BLaER1 treated with 17β-estradiol and CSF1 and Interleukin-3, amounts not matched to agents 10 nM and 100 nM (cell line): ENCODE measurements at regions not wholly inside any gene's neighbourhood (a gene's known extent, or its start where the extent isn't known, plus 50 kb on each side); places are given as distances from the start of the nearest gene placed in this dataset.

Source experiments
- H3K27ac ChIP-seq, 11 experiments: shearing (Covaris generic); formaldehyde crosslinking; 2 replicates each; pipeline ENCODE4 v1.8.1; 2022
- H3K27me3 ChIP-seq, 11 experiments: shearing (Covaris generic); formaldehyde crosslinking; 2 replicates each; pipeline ENCODE4 v1.8.1; 2022
- H3K36me3 ChIP-seq, 11 experiments: shearing (Covaris generic); formaldehyde crosslinking; 2 replicates each; pipeline ENCODE4 v1.8.1; 2022
- H3K4me1 ChIP-seq, 10 experiments: shearing (Covaris generic); formaldehyde crosslinking; 2 replicates each; pipeline ENCODE4 v1.8.1; 2022
- H3K4me2 ChIP-seq, 11 experiments: shearing (Covaris generic); formaldehyde crosslinking; 2 replicates each; pipeline ENCODE4 v1.8.1; 2022
- H3K4me3 ChIP-seq, 10 experiments: shearing (Covaris generic); formaldehyde crosslinking; 2 replicates each; pipeline ENCODE4 v1.8.1; 2022
- H3K9ac ChIP-seq, 11 experiments: shearing (Covaris generic); formaldehyde crosslinking; 2 replicates each; pipeline ENCODE4 v1.8.1; 2022
- H3K9me3 ChIP-seq, 11 experiments: shearing (Covaris generic); formaldehyde crosslinking; replicated peaks in 1 of 11; 2 replicates each; pipeline ENCODE4 v1.8.1; 2022
- H4K20me1 ChIP-seq, 11 experiments: shearing (Covaris generic); formaldehyde crosslinking; 2 replicates each; pipeline ENCODE4 v1.8.1; 2022
- Cebpa-rat ChIP-seq, 11 experiments: shearing (Covaris generic); IDR thresholded peaks; 2 replicates each; pipeline ENCODE4 v1.8.1; 2022

DNA sequence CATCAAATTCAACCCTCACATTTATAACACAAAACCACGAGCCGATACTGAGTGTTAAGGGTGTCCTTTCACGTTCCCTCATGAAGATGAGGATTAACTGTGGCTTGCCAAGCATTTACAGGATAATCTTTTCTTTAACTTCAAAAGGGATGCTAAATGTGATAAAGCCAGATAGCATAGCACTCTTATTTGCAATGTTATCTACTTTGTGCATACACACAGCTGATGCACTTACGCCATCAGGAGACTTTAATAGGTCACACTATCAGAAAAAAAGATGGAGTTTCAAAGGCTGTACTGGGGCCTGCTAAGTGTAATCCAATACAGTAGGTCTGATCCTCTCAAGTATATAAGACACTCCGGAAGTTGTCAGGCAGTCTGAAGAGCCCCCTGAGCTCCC lies 572.7 kb downstream of the PIK3C3 start:
- H3K9me3 ChIP-seq: no peaks in the 10 kb centered on the region
- no peaks in the 10 kb centered on the region for H4K20me1 ChIP-seq
- H3K4me2 ChIP-seq: no peak overlapping the region
- no peak overlapping the region for H3K4me3 ChIP-seq
- no peak overlapping the region for H3K27ac ChIP-seq
- H3K27me3 ChIP-seq: no peaks in the 10 kb centered on the region
- no peak overlapping the region for H3K9ac ChIP-seq
- H3K36me3 ChIP-seq: no peaks in the 10 kb centered on the region
- no peaks in the 10 kb centered on the region for H3K4me1 ChIP-seq
- TF ChIP-seq Cebpa-rat (IDR thresholded peaks at IDR 0.05): no peak

DNA sequence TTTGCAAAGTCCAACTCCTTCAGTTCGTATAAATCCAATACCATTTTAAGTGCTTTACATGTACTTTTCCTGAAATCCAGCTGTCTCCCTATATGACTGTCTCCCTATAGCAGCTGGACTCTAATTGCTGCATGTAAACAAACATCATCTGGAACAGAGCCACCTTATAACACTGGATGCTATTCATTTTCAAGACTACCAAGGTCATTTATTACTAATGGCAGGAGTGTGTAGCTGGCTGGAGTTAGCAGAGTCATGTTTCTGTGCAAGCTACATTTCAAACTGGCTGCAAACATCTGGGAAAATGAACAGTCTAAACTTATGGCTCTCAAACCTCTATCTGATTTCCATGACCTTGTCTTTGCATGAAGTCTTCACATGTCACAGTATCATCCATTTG lies 575.2 kb downstream of the PIK3C3 start:
- no peak overlapping the region for H3K4me2 ChIP-seq
- TF ChIP-seq Cebpa-rat (IDR thresholded peaks at IDR 0.05): no peak
- H4K20me1 ChIP-seq: no peaks in the 10 kb centered on the region
- no peaks in the 10 kb centered on the region for H3K9me3 ChIP-seq
- H3K27ac ChIP-seq: no peak overlapping the region
- no peaks in the 10 kb centered on the region for H3K27me3 ChIP-seq
- no peaks in the 10 kb centered on the region for H3K36me3 ChIP-seq
- H3K9ac ChIP-seq: no peak overlapping the region
- no peaks in the 10 kb centered on the region for H3K4me1 ChIP-seq
- H3K4me3 ChIP-seq: no peak overlapping the region

DNA sequence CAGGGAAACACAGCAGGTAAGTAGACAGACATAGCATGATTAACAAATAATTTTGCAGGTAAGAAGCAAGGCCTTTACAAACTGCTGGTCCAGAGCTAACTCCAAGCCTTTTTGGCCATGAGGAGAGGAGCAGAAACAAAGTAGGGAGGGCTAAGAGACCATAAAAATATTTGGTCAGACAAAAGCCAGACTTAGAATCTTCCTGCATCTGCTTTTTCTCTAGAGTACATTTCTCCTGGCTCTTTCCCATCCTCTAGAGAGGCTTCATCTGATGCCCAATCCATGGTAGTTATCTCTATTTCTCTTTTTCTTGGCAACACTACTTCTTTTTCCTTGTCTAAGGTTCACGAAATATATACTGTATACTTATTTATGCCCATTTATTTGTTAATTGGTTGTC lies 577.1 kb downstream of the PIK3C3 start:
- Histone ChIP-seq H3K27ac (no peak overlapping the region), H3K36me3 (no peaks in the 10 kb centered on the region), H3K9me3 (no peaks in the 10 kb centered on the region), H3K4me3 (no peak overlapping the region), H3K4me1 (no peaks in the 10 kb centered on the region), H4K20me1 (no peaks in the 10 kb centered on the region), H3K27me3 (no peaks in the 10 kb centered on the region), H3K9ac (no peak overlapping the region), H3K4me2 (no peak overlapping the region)
- TF ChIP-seq Cebpa-rat (IDR thresholded peaks at IDR 0.05): no peak

DNA sequence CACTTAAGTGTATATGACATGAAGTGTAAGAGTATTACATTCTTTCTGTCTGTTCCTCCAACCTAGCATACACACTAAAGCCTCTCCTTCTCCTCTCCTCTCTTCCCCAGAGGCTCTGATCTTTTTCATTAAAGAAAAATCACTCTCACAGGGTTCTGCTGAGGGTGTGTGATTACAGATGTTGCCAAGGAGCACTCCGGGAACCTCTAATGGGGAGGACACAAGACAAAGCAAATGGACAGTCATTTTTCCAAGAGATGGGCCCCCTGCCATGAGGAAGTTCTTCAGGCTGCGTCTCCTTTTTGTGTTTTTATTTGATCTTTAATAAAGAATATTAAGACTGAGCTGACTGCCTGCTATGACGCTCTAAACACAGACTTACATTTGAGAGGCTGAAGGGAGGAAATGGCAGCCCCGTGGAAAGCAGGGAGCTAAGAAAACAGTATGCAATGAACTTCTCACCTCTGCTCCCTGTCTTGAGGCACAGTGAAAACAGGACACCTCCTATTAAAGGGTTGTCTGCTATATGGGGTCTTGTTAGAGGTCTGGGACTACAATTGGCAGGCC lies 578.1 kb downstream of the PIK3C3 start:
- H3K9me3 ChIP-seq: no peaks in the 10 kb centered on the region
- no peak overlapping the region for H3K4me2 ChIP-seq
- H3K4me1 ChIP-seq: no peaks in the 10 kb centered on the region
- no peaks in the 10 kb centered on the region for H4K20me1 ChIP-seq
- no peak for TF ChIP-seq Cebpa-rat (IDR thresholded peaks at IDR 0.05)
- no peak overlapping the region for H3K4me3 ChIP-seq
- H3K36me3 ChIP-seq: no peaks in the 10 kb centered on the region
- no peaks in the 10 kb centered on the region for H3K27me3 ChIP-seq
- H3K9ac ChIP-seq: no peak overlapping the region
- no peak overlapping the region for H3K27ac ChIP-seq

DNA sequence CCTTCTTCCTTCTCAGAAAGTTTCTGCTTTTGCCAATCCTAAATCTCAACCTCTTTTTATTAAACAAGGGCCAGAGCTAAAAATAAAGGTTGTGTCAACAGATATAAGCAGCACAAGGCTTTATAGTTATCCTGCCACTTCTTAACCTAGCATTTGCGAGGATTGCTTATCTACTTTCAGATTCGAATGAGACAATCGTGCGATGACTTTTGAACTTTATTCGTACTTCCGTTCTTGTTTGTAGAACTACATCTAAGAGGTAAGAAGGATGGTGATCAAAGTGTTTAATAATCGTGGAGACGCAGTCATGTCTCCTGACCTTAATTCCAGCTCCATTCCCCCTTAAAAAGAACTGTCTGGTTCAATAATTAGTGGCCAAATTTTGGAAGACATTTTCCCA lies 578.6 kb downstream of the PIK3C3 start:
- Histone ChIP-seq H3K27ac (no peak overlapping the region), H3K4me3 (no peak overlapping the region), H3K27me3 (no peaks in the 10 kb centered on the region), H3K4me2 (no peak overlapping the region), H3K36me3 (no peaks in the 10 kb centered on the region), H3K9me3 (no peaks in the 10 kb centered on the region), H3K4me1 (no peaks in the 10 kb centered on the region), H3K9ac (no peak overlapping the region), H4K20me1 (no peaks in the 10 kb centered on the region)
- TF ChIP-seq Cebpa-rat (IDR thresholded peaks at IDR 0.05): no peak

DNA sequence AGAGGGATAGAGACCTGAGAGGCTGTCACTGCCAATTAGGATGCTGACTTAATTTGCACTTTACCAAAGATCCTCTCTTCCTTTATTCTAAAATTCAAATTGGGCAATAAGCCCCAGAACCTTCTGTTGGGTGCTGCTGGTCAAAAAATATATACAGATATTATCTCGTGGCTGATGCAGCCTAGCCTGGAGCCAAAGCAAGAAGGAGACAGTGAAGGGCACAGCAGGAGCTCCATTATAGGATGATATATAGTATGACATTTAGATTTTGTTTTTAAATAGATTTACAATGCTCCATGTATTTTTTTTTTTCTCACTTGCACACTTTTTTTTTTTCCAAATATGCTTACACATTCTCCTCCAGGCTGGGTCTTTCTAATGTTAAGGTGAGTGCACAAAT lies 579.3 kb downstream of the PIK3C3 start:
- Histone ChIP-seq H3K9ac (no peak overlapping the region), H3K36me3 (no peaks in the 10 kb centered on the region), H3K9me3 (no peaks in the 10 kb centered on the region), H3K27me3 (no peaks in the 10 kb centered on the region), H4K20me1 (no peaks in the 10 kb centered on the region), H3K4me3 (no peak overlapping the region), H3K27ac (no peak overlapping the region), H3K4me1 (no peaks in the 10 kb centered on the region), H3K4me2 (no peak overlapping the region)
- no peak for TF ChIP-seq Cebpa-rat (IDR thresholded peaks at IDR 0.05)

DNA sequence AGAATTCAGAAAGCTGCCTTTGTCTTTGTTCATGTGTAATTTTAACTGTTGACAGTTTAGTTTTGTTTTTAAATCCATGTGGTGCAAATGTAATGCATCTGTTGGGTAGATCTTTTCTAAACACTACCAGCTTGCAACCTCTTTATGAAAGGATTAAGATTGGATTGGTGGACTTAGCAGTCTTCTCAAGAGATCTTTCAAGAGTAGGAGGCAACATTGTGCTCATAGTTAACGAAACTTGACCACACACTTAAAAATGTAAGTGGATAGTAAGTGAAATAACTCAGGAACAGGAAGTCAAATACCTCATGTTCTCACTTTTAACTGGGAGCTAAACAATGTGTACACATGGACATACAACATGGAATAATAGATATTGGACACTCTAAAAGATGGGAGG lies 579.0 kb downstream of the RIT2 start:
- no peak for TF ChIP-seq Cebpa-rat (IDR thresholded peaks at IDR 0.05)
- no peak overlapping the region for H3K4me3 ChIP-seq
- H3K4me1 ChIP-seq: no peaks in the 10 kb centered on the region
- H4K20me1 ChIP-seq: no peaks in the 10 kb centered on the region
- no peaks in the 10 kb centered on the region for H3K36me3 ChIP-seq
- H3K27me3 ChIP-seq: no peaks in the 10 kb centered on the region
- no peak overlapping the region for H3K27ac ChIP-seq
- no peak overlapping the region for H3K9ac ChIP-seq
- no peak overlapping the region for H3K4me2 ChIP-seq
- no peaks in the 10 kb centered on the region for H3K9me3 ChIP-seq

DNA sequence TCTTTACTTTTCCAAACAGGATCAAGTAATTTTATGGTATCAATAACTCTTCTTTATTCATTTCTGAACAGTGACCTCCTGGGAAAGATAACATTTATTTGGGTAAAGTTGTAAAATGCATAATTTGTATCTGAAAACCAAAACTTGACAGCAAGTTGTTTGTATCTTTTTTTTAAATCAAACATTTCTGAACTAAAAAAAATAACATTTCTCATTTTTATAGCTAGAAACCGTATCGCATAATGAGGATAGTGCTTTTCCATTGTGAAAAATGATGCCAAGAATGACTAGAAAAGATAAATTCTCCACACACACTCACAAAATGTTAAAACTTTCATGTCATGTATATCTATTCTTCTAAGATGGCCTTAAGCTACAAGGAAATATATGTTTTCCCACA lies 578.2 kb downstream of the RIT2 start:
- H3K9ac ChIP-seq: no peak overlapping the region
- H3K4me3 ChIP-seq: no peak overlapping the region
- H3K4me1 ChIP-seq: no peaks in the 10 kb centered on the region
- no peaks in the 10 kb centered on the region for H3K36me3 ChIP-seq
- H3K4me2 ChIP-seq: no peak overlapping the region
- H3K27ac ChIP-seq: no peak overlapping the region
- no peak for TF ChIP-seq Cebpa-rat (IDR thresholded peaks at IDR 0.05)
- H3K27me3 ChIP-seq: no peaks in the 10 kb centered on the region
- no peaks in the 10 kb centered on the region for H3K9me3 ChIP-seq
- H4K20me1 ChIP-seq: no peaks in the 10 kb centered on the region

DNA sequence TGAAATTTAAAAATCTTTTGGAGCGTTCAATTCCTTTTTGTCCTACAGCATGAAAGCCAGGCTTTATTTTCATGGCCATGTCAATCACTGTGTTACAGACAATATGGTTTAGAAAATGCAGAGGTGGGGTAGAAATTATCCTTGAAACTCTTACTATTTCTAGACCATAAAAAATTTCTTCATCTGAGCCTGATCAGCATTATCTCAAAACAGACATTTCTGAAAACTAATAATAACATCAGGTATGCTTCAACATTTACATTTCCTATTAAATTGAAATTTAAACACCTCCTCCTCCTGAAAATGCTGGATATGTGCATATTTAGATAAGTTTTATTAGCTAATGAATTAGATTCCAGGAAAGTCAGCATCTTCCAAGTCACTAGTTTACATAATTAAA lies 570.6 kb downstream of the RIT2 start:
- TF ChIP-seq Cebpa-rat (IDR thresholded peaks at IDR 0.05): no peak
- Histone ChIP-seq H3K4me3 (no peak overlapping the region), H3K4me1 (no peaks in the 10 kb centered on the region), H3K9ac (no peak overlapping the region), H3K27ac (no peak overlapping the region), H3K9me3 (no peaks in the 10 kb centered on the region), H3K4me2 (no peak overlapping the region), H3K27me3 (no peaks in the 10 kb centered on the region), H4K20me1 (no peaks in the 10 kb centered on the region), H3K36me3 (no peaks in the 10 kb centered on the region)

DNA sequence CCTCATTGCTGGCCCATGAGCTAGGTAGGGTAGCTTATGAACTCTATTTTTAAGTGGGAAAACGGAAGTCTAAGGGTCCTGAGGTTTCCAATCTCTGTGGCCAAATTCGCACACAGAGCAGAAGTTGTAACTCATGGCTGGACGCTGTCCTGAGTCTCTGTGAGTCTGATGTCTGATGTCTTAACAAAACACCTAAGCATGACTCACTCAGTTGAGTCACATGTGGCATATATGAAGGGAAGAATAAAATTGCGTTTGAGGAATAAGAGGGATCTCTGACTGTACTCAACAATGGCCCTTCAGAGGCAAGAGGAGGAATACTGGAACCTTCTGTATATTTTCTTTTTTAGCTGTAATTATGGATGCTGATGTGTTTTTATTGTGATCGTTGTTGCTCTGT lies 569.7 kb downstream of the RIT2 start:
- TF ChIP-seq Cebpa-rat (IDR thresholded peaks at IDR 0.05): no peak
- no peak overlapping the region for H3K4me2 ChIP-seq
- H3K36me3 ChIP-seq: no peaks in the 10 kb centered on the region
- H3K9me3 ChIP-seq: no peaks in the 10 kb centered on the region
- H3K9ac ChIP-seq: no peak overlapping the region
- H3K27me3 ChIP-seq: no peaks in the 10 kb centered on the region
- H3K4me1 ChIP-seq: no peaks in the 10 kb centered on the region
- no peaks in the 10 kb centered on the region for H4K20me1 ChIP-seq
- H3K4me3 ChIP-seq: no peak overlapping the region
- no peak overlapping the region for H3K27ac ChIP-seq

DNA sequence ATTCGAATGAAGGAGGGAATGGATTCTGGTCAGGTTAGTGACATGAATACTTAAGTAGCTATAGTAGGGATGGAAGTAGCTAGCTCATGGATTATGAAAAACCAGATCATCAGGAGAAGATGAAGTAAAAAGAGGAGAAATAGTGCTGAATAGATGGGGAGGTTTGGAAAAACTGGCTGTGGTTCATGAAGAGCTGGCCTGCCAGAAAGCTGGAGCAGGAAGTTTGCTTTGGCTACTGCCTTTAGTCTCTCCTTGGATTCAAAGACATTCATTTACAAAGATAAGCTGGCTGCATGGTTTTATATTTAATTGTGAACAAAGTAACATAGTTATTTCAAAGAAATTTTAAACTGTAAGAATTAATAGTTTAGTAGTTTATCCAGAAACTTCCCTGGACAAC lies 567.0 kb downstream of the RIT2 start:
- no peak for TF ChIP-seq Cebpa-rat (IDR thresholded peaks at IDR 0.05)
- Histone ChIP-seq H3K9ac (no peak overlapping the region), H3K27me3 (no peaks in the 10 kb centered on the region), H3K9me3 (no peaks in the 10 kb centered on the region), H3K36me3 (no peaks in the 10 kb centered on the region), H3K4me3 (no peak overlapping the region), H3K4me1 (no peaks in the 10 kb centered on the region), H3K27ac (no peak overlapping the region), H3K4me2 (no peak overlapping the region), H4K20me1 (no peaks in the 10 kb centered on the region)
